ENCODE measurements at regions not wholly inside any gene's neighbourhood (a gene's known extent, or its start where the extent isn't known, plus 50 kb on each side); places are given as distances from the start of the nearest gene placed in this dataset.

GRCh38 chr2:181788897-181789555, 102.5 kb upstream of the ITPRID2 start:
- TF ChIP-seq POLR2A (IDR thresholded peaks at IDR 0.05) (no peak), CTCF (IDR thresholded peaks at IDR 0.05) (no peak), EP300 (IDR thresholded peaks at IDR 0.05) (no peak)
- Histone ChIP-seq H3K27me3 (no peaks in the 10 kb centered on the region), H3K4me1 (peaks cover 0 to 21% (median 0%) of the 10 kb centered on the region in 4 donors), H3K9me3 (no peaks in the 10 kb centered on the region), H3K27ac (no peak overlapping the region), H3K36me3 (no peaks in the 10 kb centered on the region), H3K4me3 (no peak overlapping the region)
- DNase-seq (ENCODE audit: low spot score in 2 of 2) = no peak
- 97 to 99% methylated on average over 3 of the region's 3 CpGs for WGBS, 2 donors

- Histone ChIP-seq H3K36me3 (no peaks in the 10 kb centered on the region), H3K4me3 (no peak overlapping the region), H3K27ac (no peak overlapping the region), H3K27me3 (no peaks in the 10 kb centered on the region), H3K4me1 (peaks cover 0 to 12% (median 0%) of the 10 kb centered on the region in 4 donors), H3K9me3 (no peaks in the 10 kb centered on the region)
- DNase-seq (ENCODE audit: low spot score in 2 of 2) = no peak
- TF ChIP-seq EP300 (IDR thresholded peaks at IDR 0.05) (no peak), CTCF (IDR thresholded peaks at IDR 0.05) (no peak), POLR2A (IDR thresholded peaks at IDR 0.05) (no peak)
- WGBS, 2 donors = 92 to 97% methylated on average over 4 of the region's 4 CpGs
Measured at GRCh38 chr2:181789827-181790448, 101.6 kb upstream of the ITPRID2 start.

- no peak overlapping the region for H3K4me3 ChIP-seq
- TF ChIP-seq POLR2A (IDR thresholded peaks at IDR 0.05) (no peak), EP300 (IDR thresholded peaks at IDR 0.05) (no peak), CTCF (IDR thresholded peaks at IDR 0.05) (no peak)
- 71 to 74% methylated on average over 10 of the region's 10 CpGs for WGBS, 2 donors
- peaks cover 0 to 2% (median 0%) of the 10 kb centered on the region in 4 donors for H3K4me1 ChIP-seq
- no peaks in the 10 kb centered on the region for H3K27me3 ChIP-seq
- no peaks in the 10 kb centered on the region for H3K36me3 ChIP-seq
- no peak overlapping the region for H3K27ac ChIP-seq
- no peaks in the 10 kb centered on the region for H3K9me3 ChIP-seq
- DNase-seq (ENCODE audit: low spot score in 2 of 2) = no peak
Measured at GRCh38 chr2:181790716-181791649, 100.5 kb upstream of the ITPRID2 start.

GRCh38 chr2:181792906-181793305, 98.6 kb upstream of the ITPRID2 start:
- Histone ChIP-seq H3K4me1 (no peaks in the 10 kb centered on the region), H3K9me3 (no peaks in the 10 kb centered on the region), H3K27ac (no peak overlapping the region), H3K4me3 (no peak overlapping the region), H3K27me3 (no peaks in the 10 kb centered on the region), H3K36me3 (no peaks in the 10 kb centered on the region)
- DNase-seq (ENCODE audit: low spot score in 2 of 2) = no peak
- TF ChIP-seq POLR2A (IDR thresholded peaks at IDR 0.05) (no peak), CTCF (IDR thresholded peaks at IDR 0.05) (no peak), EP300 (IDR thresholded peaks at IDR 0.05) (no peak)
- WGBS, 2 donors = 97 to 100% methylated on average over 1 of the region's 1 CpG

Data from tibial nerve (tissue), 4 donors.